Uterus (tissue), 2 donors: ENCODE measurements at regions not wholly inside any gene's neighbourhood (a gene's known extent, or its start where the extent isn't known, plus 50 kb on each side); places are given as distances from the start of the nearest gene placed in this dataset.
"Not testable (repeated sequence)": the region's sequence is repeated elsewhere in the genome, so short reads cannot be mapped to it uniquely, and the experiment has no call there.

Experiments used
- CTCF ChIP-seq, 4 experiments: fragments of 200-600 bp in 2 of 4; fragments of 450-650 bp in 2 of 4; sonication (generic) in 2 of 4; IDR thresholded peaks; one replicate each; pipeline ENCODE4 v1.5.1; 2016 to 2019; ENCODE audit warnings: antibody characterized with exemption in 4 of 4, mild to moderate bottlenecking in 2 of 4, moderate library complexity in 1 of 4
- POLR2A ChIP-seq, 2 donors: fragments of 450-650 bp; IDR thresholded peaks; one replicate each; pipeline ENCODE4 v1.6.1; 2016; ENCODE audit warnings: antibody characterized with exemption in 2 of 2, mild to moderate bottlenecking in 1 of 2, moderate library complexity in 1 of 2

GRCh38 chr1:120465900-120466299, 51.1 kb downstream of the NBPF8 start:
- not testable (repeated sequence) for TF ChIP-seq CTCF, POLR2A (IDR thresholded peaks at IDR 0.05)
